GM21367 (cell line): ENCODE measurements at regions not wholly inside any gene's neighbourhood (a gene's known extent, or its start where the extent isn't known, plus 50 kb on each side); places are given as distances from the start of the nearest gene placed in this dataset.

Source experiments
- ATAC-seq: cut with Tn5 transposase; IDR thresholded peaks from one replicate; pipeline ENCODE4 v1.9.1; 2021; ENCODE audit not compliant: unreplicated experiment

DNA sequence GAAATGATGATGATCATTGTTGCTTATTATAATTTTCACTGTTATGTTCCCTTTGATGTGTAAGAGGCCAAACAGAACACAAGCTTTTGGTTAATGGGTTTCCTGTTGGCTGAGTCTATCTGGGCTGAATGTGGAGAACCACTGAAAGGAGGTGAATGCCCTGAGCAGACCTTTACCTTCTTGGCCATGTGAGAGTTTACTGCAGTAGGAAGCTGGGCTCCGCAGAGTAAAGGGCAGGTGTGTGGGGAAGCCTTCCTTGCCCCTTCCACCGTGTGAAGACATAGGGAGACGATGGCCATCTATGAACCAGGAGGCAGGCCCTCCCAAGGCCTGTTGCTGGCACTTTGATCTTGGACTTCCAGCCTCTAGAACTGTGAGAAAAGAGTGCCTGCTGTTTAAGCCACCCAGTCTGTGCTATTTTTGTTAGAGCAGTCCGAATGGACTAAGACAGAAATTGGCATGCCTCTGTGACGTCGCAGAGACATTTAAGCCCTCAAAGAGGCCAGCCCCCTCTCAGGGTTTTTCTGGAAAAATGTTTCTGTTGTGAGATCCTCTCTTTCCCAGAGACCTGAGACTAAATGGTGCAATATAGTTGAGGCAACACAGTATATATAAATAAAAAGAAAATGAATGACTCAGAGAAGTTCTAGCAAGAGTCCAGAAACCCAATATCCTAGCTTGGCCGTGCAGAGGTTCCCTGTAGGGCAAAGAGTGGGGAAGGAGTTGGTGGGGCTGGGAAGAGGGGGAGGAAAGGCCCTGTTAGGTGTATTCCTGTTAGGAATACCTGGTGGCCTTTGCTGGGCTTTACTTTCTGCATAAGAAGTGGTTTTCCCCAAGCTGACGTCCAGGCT, 121.9 kb upstream of the LGALSL start:
- no peak for ATAC-seq

- ATAC-seq: no peak
These were observed 117.8 kb upstream of the LGALSL start for GRCh38 chr2:64336171-64336570.

DNA sequence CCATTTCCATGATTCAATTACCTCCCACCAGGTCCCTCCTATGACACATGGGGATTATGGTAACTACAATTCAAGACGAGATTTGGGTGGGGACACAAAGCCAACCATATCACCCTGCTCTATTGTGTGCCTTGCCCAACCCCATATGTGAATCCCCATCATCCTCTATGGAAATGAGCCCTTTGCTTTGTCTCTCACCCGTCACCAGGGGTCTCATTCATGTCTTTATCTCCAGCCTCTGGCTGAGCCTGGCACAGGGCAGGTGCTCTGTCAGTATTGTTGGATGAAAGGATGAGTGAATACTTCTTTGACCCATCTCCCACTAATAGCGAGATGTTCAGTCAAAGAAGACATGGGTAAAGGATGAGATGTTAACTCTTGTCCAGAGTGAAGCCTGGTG, 116.6 kb upstream of the LGALSL start:
- ATAC-seq: no peak

DNA sequence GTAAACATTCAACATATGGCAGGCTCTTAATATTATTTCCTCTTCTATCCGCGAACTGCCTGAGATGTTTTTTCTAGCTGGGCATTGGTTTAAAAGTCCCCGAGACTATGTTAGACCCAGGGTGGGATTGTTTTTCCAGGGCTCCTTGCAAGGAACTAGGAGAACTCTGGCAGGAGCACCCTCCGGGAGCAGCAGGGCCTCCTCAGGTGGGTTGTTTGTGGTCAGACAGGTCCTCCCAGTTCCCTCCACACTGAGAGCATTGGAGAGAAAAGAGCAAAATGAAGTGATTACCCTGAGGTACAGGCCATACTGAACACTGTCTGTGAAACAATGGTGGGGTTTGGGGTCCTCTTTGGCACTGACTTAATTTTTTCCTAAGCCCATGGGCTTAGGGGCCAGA, 115.9 kb upstream of the LGALSL start:
- ATAC-seq: no peak

DNA sequence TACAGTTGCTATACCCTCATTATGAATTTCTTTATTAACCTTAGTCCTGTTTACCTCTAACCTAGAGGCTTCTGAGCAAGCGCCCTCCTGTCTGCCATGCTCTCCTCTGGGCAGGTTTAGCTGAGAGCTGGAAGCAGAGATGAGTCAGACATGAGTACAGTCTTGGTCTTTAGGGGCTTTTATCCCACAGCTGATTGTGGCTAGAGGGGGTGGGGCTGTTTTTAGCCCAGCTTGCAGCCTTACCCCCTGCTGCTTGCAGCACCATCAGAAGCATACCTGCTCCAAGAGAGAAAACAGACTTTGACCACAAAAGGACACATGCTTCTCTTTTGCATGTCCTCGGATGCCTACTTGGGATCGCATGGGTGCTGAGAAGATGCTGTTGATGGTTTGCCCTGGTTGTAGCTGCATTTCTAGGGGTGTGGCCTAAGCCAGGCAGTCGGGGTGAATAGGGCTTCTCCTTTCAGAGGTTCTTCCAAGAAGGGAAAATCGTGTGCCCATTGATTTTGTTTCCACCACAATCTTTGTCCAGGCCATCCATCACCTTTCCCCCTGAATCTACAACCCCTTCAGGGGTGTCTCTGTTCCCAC, 115.0 kb upstream of the LGALSL start:
- no peak for ATAC-seq

GRCh38 chr2:64341461-64341860, 112.5 kb upstream of the LGALSL start:
- ATAC-seq: no peak

GRCh38 chr2:64342195-64343099, 111.5 kb upstream of the LGALSL start:
- ATAC-seq: no peak

DNA sequence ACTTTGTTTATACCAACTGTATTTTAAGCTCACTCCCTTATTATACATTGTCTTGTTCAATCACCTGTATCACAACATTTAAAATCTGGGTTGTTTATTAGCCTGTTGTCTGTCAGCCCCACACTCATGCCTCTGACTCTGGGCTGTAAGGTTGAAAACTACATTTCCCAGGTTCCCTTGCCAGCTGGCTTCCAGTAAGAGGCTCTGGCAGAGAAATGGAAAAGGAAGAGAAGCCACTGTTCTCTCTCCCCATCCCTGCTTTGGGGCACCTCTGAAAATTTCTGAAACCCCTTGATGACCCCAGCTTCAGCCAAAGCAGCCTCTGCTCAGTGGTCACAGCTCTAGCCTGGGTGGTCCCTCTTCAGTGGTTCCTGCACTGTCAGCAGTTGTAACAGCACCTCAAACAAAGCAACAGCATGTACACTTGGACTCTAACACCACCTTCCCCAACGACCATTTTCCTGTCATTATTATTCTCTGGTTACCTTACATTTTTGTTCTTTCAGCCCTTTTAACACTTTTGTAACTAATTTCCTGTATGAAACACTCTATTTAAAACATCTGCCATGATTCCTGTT, 108.9 kb upstream of the LGALSL start:
- ATAC-seq: no peak

DNA sequence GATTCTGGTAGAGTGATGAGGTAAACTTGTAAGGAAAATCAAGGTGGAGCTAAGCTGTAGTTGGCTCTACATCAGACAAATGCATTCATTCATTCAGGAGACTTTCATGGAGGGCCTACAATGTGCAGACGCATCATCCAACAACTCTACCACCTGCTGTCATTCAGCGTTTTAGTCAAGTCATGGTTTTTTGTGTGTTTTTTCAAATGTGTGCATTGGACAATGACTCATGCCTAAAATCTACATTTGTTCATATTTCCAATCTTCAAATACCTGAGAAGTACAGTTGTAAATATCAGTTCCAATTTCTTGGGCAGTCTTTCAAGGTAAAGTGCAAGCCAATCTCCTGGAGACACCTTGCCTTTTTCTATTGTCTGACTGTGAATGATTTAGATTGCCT, 108.0 kb upstream of the LGALSL start:
- no peak for ATAC-seq

- ATAC-seq: no peak
These were observed 105.4 kb upstream of the LGALSL start for GRCh38 chr2:64348386-64349130.

DNA sequence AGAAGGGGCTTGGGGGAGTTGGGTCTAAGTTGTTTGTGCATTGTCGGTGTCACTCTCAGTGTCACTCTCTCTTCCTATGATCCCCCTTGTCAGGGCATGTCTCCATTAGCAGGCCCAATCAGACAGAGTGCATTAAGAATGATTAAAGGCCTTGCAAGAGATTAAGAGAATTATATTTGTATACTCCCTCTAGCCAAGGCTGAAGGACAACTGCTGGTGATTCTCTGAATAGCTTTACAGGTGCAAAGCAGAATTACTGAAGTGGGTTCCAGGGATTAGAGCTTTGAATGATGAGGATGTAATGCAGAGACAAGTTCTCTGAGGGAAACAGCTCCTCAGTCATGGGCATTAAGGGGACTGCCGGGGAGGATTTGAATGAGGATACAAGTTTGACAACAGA, 104.8 kb upstream of the LGALSL start:
- no peak for ATAC-seq

GRCh38 chr2:64350996-64351395, 103.0 kb upstream of the LGALSL start:
- ATAC-seq: no peak

DNA sequence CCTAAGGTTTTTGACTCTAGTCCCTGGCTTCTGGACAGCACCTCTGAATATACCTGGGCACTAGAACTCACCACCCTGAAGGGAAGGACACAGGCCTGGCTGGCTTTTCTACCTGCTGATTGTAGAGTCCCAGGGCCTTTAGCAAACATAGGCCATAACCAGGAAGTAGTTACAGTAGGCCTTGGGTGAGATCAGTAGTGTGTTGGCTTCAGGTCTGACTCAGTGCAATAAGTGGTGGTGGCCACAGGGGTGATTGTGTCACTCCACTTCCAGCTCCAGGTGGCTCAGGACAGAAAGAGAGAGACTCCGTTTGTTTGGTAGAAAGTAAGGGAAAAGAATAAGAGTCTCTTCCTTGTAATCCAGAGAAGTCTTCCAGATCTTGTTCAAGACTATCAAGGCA, 101.7 kb upstream of the LGALSL start:
- no peak for ATAC-seq

- no peak for ATAC-seq
These were observed 98.9 kb upstream of the LGALSL start for GRCh38 chr2:64354857-64355680.

DNA sequence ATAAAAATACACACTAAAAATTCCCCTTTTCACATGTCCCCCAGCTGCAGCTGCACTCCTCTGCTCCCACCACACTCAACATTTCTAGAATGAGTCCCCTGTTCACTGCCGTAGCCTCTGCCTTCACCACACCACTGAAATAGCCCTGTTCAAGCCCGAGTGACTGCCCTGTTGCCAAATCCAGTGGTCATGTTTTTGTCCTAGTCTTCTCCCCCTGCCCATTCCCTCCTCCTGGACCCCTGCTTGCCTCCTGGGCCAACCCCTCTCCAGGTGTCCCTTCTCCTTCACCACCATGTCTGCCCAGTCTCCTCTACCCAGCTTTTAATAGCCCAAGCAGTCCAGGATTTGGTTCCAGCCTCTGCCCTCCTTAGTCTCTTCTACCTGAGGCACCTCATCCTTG, 97.1 kb upstream of the LGALSL start:
- ATAC-seq: no peak

GRCh38 chr2:64359171-64359891, 94.6 kb upstream of the LGALSL start:
- ATAC-seq: peak; percentile 39

GRCh38 chr2:64359892-64360657, 93.9 kb upstream of the LGALSL start:
- ATAC-seq: peak; percentile 80

DNA sequence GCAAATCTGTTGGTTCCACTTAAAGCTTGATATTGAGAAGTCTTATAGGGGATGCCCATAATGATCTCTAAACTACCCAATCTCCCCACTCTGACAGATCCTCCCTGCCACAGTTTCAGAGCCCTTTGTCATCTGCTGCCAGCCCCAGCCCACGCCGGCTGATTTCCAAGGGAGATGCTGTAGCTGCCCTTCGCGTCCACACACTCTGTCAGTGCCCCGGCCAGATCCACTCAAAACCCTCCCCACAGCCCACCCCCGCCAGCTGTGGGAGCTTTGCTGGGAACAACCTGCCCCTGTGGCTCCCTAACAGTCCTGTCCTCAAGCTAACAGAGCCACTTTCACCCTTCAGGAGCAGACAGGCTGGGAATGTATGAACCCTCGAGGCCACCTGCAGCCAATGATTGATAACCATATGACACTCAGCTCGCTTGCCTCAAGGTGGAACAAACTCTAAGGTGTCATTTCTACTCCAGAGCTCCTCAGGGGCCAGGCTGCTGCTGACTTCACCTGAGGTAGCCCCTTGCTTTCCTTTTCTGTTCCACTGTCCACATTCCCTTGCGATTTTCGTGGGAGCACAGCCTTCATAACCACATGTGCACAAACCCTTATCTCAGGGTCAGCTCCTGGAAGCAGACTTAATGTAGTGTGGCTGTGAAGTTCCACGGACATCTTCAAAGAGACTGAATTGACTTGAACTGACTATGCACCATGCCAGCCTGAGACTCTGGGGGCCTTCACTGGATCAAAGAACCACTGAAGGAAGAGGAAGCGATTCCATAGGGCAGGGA, 92.6 kb upstream of the LGALSL start:
- ATAC-seq: no peak
